Breast epithelium (tissue), 4 donors: ENCODE measurements at regions not wholly inside any gene's neighbourhood (a gene's known extent, or its start where the extent isn't known, plus 50 kb on each side); places are given as distances from the start of the nearest gene placed in this dataset.

ENCODE experiments used
- DNase-seq, 2 donors: peaks; one replicate each; pipeline ENCODE4 v3.0.0-alpha.2; 2019; ENCODE audit warnings: low spot score in 2 of 2
- H3K27ac ChIP-seq, 2 donors: fragments of 200-600 bp; sonication (generic) in 1 of 2; one replicate each; pipeline ENCODE4 v1.5.1; 2016 to 2019; ENCODE audit warnings: mild to moderate bottlenecking in 1 of 2
- H3K27me3 ChIP-seq, 2 donors: fragments of 200-600 bp; sonication (generic) in 1 of 2; one replicate each; pipeline versions ENCODE4 v1.5.1 to v1.6.0; 2017 to 2019; ENCODE audit warnings: control low read depth in 1 of 2, mild to moderate bottlenecking in 1 of 2
- H3K36me3 ChIP-seq: fragments of 200-600 bp; one replicate; pipeline ENCODE4 v1.5.1; 2019
- H3K4me1 ChIP-seq, 2 donors: fragments of 200-600 bp; sonication (generic); one replicate each; pipeline ENCODE4 v1.5.1; 2016 to 2019; ENCODE audit warnings: control low read depth in 1 of 2
- H3K4me3 ChIP-seq, 3 donors: fragments of 200-600 bp; sonication (generic); 1 replicate in 2 of 3; 2 replicates in 1 of 3; pipeline ENCODE4 v1.5.1; 2016 to 2019; ENCODE audit warnings: mild to moderate bottlenecking in 3 of 3, moderate library complexity in 2 of 3
- H3K9me3 ChIP-seq, 2 donors: fragments of 200-600 bp; sonication (generic) in 1 of 2; one replicate each; pipeline ENCODE4 v1.5.1; 2016 to 2019; ENCODE audit warnings: control low read depth in 1 of 2
- CTCF ChIP-seq, 3 donors: fragments of 450-650 bp; IDR thresholded peaks; one replicate each; pipeline ENCODE4 v1.5.1; 2016 to 2017; ENCODE audit warnings: antibody characterized with exemption in 3 of 3, mild to moderate bottlenecking in 3 of 3, moderate library complexity in 3 of 3
- POLR2A ChIP-seq: fragments of 450-650 bp; IDR thresholded peaks from one replicate; pipeline ENCODE4 v1.6.1; 2016; ENCODE audit warnings: antibody characterized with exemption, mild to moderate bottlenecking, moderate library complexity
- POLR2AphosphoS5 ChIP-seq, 3 donors: sonication (generic); formaldehyde crosslinking; IDR thresholded peaks; one replicate each; pipeline ENCODE4 v1.6.1; 2017; ENCODE audit warnings: antibody characterized with exemption in 3 of 3
- intact Hi-C: fragments of 100-400 bp; cut with DNase I; formaldehyde crosslinking; loops from one replicate; pipeline ENCODE4 v1.15.1; 2023; ENCODE audit warnings: low total_unique reads

GRCh38 chr12:92248977-92249376, 103.3 kb upstream of the BTG1 start:
- Histone ChIP-seq H3K36me3 (no peaks in the 10 kb centered on the region), H3K4me3 (no peak overlapping the region), H3K27ac (no peak overlapping the region), H3K27me3 (no peaks in the 10 kb centered on the region), H3K4me1 (peaks cover 0 to 5% of the 10 kb centered on the region in 2 donors), H3K9me3 (no peaks in the 10 kb centered on the region)
- peak in 1 of 2 donors; percentile 18 for DNase-seq
- TF ChIP-seq POLR2A (no peak), CTCF (IDR thresholded peaks at IDR 0.05) (no peak), POLR2AphosphoS5 (IDR thresholded peaks at IDR 0.05) (no peak)
- intact Hi-C loops = loop anchor here (5.0 kb wide), 1 partner anchor 207 kb away; no protein-coding TSS in a partner anchor

GRCh38 chr12:92244036-92244435, 98.4 kb upstream of the BTG1 start:
- DNase-seq = peak in 1 of 2 donors; percentile 20
- Histone ChIP-seq H3K9me3 (no peaks in the 10 kb centered on the region), H3K27me3 (no peaks in the 10 kb centered on the region), H3K27ac (peak overlapping the region; percentile 33 to 44), H3K4me3 (no peak overlapping the region), H3K4me1 (peaks cover 0 to 5% of the 10 kb centered on the region in 2 donors), H3K36me3 (no peaks in the 10 kb centered on the region)
- no peak for TF ChIP-seq POLR2A
- TF ChIP-seq POLR2AphosphoS5 (IDR thresholded peaks at IDR 0.05) = peak in 2 of 3 donors; percentile 35 to 88
- intact Hi-C loops = no loop called here

DNA sequence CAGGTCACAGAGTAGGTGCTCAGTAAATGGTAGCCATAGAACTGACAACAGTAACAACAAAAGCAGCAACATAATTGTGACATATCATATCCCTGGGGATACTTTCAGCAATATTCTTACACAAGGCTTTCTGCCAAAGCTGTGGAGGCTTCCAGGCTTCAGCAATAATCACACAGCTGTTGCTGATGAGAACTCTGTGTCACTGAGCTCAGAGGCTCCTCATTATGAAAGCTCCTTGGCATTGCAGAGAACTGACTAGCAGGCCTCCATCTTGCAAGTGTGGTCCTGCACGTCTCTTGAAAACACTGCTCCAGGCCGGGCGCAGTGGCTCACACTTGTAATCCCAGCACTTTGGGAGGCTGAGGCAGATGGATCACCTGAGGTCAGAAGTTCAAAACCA, 97.3 kb upstream of the BTG1 start:
- H3K4me1 ChIP-seq = peaks cover 0 to 1% of the 10 kb centered on the region in 2 donors
- no peaks in the 10 kb centered on the region for H3K27me3 ChIP-seq
- H3K4me3 ChIP-seq = no peak overlapping the region
- intact Hi-C loops = no loop called here
- no peaks in the 10 kb centered on the region for H3K36me3 ChIP-seq
- no peak for DNase-seq
- peak overlapping the region; percentile 33 to 44 for H3K27ac ChIP-seq
- TF ChIP-seq CTCF (IDR thresholded peaks at IDR 0.05) (no peak), POLR2AphosphoS5 (IDR thresholded peaks at IDR 0.05) (no peak), POLR2A (no peak)
- no peaks in the 10 kb centered on the region for H3K9me3 ChIP-seq

DNA sequence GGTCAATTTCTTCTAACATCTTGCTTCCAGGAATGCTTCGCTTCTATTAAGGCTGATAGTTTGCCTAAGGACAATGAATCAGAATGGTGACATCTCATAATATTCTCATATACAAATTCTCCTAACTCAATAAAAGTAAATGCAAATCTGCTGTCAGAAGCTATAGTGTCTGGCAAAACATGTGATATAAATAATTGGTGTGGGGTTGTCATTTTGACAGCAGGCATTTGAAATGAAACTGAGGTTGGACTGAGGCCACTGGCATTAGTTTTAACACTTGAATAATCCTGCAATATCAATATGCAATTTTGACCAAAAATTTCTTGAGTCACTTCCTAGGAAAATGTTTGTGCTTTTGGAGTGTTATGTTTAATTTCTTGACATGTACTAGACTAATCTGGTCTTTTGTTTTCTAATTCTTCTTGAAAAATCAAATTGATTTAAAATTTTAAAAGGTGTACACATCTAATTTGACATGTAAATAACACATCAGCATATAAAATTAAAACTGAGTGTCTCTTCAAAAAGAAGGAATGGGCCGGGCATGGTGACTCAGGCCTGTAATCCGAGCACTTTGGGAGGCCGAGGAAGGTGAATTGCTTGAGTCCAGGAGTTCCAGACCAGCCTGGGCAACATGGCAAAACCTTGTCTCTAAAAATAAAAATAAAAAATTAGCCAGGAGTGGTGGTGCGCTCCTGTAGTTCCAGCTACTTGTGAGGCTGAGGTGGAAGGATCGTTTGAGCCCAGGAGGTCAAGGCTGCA, 92.3 kb upstream of the BTG1 start:
- Histone ChIP-seq H3K27me3 (no peaks in the 10 kb centered on the region), H3K4me1 (no peaks in the 10 kb centered on the region), H3K4me3 (no peak overlapping the region), H3K9me3 (no peaks in the 10 kb centered on the region), H3K27ac (no peak overlapping the region), H3K36me3 (no peaks in the 10 kb centered on the region)
- TF ChIP-seq POLR2A (no peak), POLR2AphosphoS5 (IDR thresholded peaks at IDR 0.05) (no peak), CTCF (IDR thresholded peaks at IDR 0.05) (no peak)
- intact Hi-C loops = no loop called here
- no peak for DNase-seq

- Histone ChIP-seq H3K27me3 (no peaks in the 10 kb centered on the region), H3K9me3 (no peaks in the 10 kb centered on the region), H3K36me3 (no peaks in the 10 kb centered on the region), H3K4me3 (no peak overlapping the region), H3K4me1 (no peaks in the 10 kb centered on the region), H3K27ac (no peak overlapping the region)
- no peak for DNase-seq
- TF ChIP-seq CTCF (IDR thresholded peaks at IDR 0.05) = no peak
- intact Hi-C loops = no loop called here
Measured at GRCh38 chr12:92237262-92237661, 91.6 kb upstream of the BTG1 start.
